Endothelial cell of umbilical vein (primary cell): ENCODE measurements at regions not wholly inside any gene's neighbourhood (a gene's known extent, or its start where the extent isn't known, plus 50 kb on each side); places are given as distances from the start of the nearest gene placed in this dataset.

Experiments used
- BruUV-seq: library from RNA; stranded (reverse); fragments of 400-500 nt; replicated peaks from 2 replicates; lab custom pipeline; 2021; lab: Mats Ljungman, UMichigan
- CTCF ChIA-PET: fragments of 300-600, 350-600 bp; sonication (Branson Sonifier 250); formaldehyde crosslinking; loops from one replicate; lab custom pipeline; 2021; ENCODE audit warnings: antibody characterized with exemption, inconsistent platforms; lab: Charles Lee
- POLR2A ChIA-PET: fragments of 300-600, 350-600 bp; sonication (Branson Sonifier 250); formaldehyde crosslinking; loops from one replicate; lab custom pipeline; 2021; ENCODE audit warnings: antibody characterized with exemption, inconsistent platforms; lab: Charles Lee
- DNase-seq: peaks from one replicate; pipeline ENCODE4 v3.0.0-alpha.2; 2011; ENCODE audit warnings: low read depth, low spot score
- FAIRE-seq: peaks from 2 replicates; lab custom pipeline; 2011; peaks lifted over from hg19 to GRCh38; lab: Jason Lieb, UNC
- H2AFZ ChIP-seq: 2 replicates; pipeline ENCODE4 v1.6.0; 2012; ENCODE audit warnings: low read depth, low read length, control low read depth, inconsistent platforms
- H3K27ac ChIP-seq: 2 replicates; pipeline ENCODE4 v1.5.1; 2011; ENCODE audit warnings: low read depth, mild to moderate bottlenecking, control low read depth, low read length, moderate library complexity; ENCODE audit not compliant: insufficient read depth
- H3K27me3 ChIP-seq, 2 experiments: 2 replicates each; pipeline versions ENCODE4 v1.6.0 to v1.6.1; 2011; ENCODE audit warnings: low read length in 2 of 2, mixed read lengths in 1 of 2; ENCODE audit not compliant: control insufficient read depth in 2 of 2, insufficient read depth in 2 of 2
- H3K36me3 ChIP-seq, 2 experiments: 2 replicates in 1 of 2; 3 replicates in 1 of 2; pipeline ENCODE4 v1.5.1; 2011; ENCODE audit warnings: low read length in 2 of 2, mild to moderate bottlenecking in 1 of 2, moderate library complexity in 1 of 2; ENCODE audit not compliant: control insufficient read depth in 2 of 2, insufficient read depth in 2 of 2; ENCODE audit errors: extremely low read depth in 1 of 2
- H3K4me1 ChIP-seq: 3 replicates; pipeline ENCODE4 v1.5.1; 2011; ENCODE audit warnings: mild to moderate bottlenecking, low read length; ENCODE audit not compliant: control insufficient read depth, insufficient read depth; ENCODE audit errors: extremely low read depth
- H3K4me2 ChIP-seq: 2 replicates; pipeline ENCODE4 v1.6.1; 2011; ENCODE audit warnings: low read length, control low read depth, mixed read lengths; ENCODE audit not compliant: insufficient read depth
- H3K4me3 ChIP-seq, 3 experiments: fragments of 200-600 bp in 1 of 3; sonication (generic), shearing (Covaris generic) in 1 of 3; replicated peaks in 1 of 3; 2 replicates each; pipeline ENCODE4 v1.5.1; 2011 to 2016; ENCODE audit warnings: control low read depth in 3 of 3, low read length in 3 of 3, mild to moderate bottlenecking in 2 of 3, inconsistent platforms in 1 of 3, low read depth in 1 of 3, moderate library complexity in 1 of 3; ENCODE audit not compliant: insufficient read depth in 1 of 3
- H3K79me2 ChIP-seq: 2 replicates; pipeline ENCODE4 v1.6.0; 2012; ENCODE audit warnings: low read length, inconsistent platforms; ENCODE audit not compliant: control insufficient read depth, insufficient read depth
- H3K9ac ChIP-seq: replicated peaks from 2 replicates; pipeline ENCODE3; 2011; ENCODE audit warnings: low read length, control low read depth; ENCODE audit not compliant: insufficient read depth; ENCODE audit errors: extremely low read depth
- H3K9me1 ChIP-seq: replicated peaks from 3 replicates; pipeline ENCODE4 v1.6.0; 2011; ENCODE audit warnings: mild to moderate bottlenecking, low read length; ENCODE audit not compliant: control insufficient read depth, insufficient read depth; ENCODE audit errors: extremely low read depth
- H3K9me3 ChIP-seq: replicated peaks from 2 replicates; pipeline ENCODE4 v1.5.1; 2012; ENCODE audit warnings: low read length, inconsistent platforms; ENCODE audit not compliant: control insufficient read depth, insufficient read depth
- H4K20me1 ChIP-seq: replicated peaks from 2 replicates; pipeline ENCODE3; 2011; ENCODE audit warnings: mild to moderate bottlenecking, low read length; ENCODE audit not compliant: control insufficient read depth, insufficient read depth; ENCODE audit errors: extremely low read depth
- CTCF ChIP-seq, 2 donors: IDR thresholded peaks; 1 replicate in 1 of 2; 2 replicates in 1 of 2; pipeline ENCODE4 v1.5.1; 2011; ENCODE audit warnings: low read length in 2 of 2, mild to moderate bottlenecking in 2 of 2, moderate library complexity in 2 of 2, control low read depth in 1 of 2, inconsistent platforms in 1 of 2, low read depth in 1 of 2; ENCODE audit not compliant: insufficient read depth in 1 of 2; ENCODE audit errors: extremely low read depth in 1 of 2
- EZH2 ChIP-seq: IDR thresholded peaks from 2 replicates; pipeline ENCODE4 v1.6.1; 2012; ENCODE audit warnings: borderline replicate concordance, low read depth, mild to moderate bottlenecking, moderate library complexity, low read length, inconsistent platforms; ENCODE audit not compliant: severe bottlenecking
- FOS ChIP-seq: IDR thresholded peaks from 2 replicates; pipeline ENCODE4 v1.6.1; 2011; ENCODE audit warnings: mild to moderate bottlenecking, low read length, moderate library complexity, borderline replicate concordance; ENCODE audit not compliant: insufficient read depth
- GATA2 ChIP-seq: IDR thresholded peaks from 2 replicates; pipeline ENCODE4 v1.7.0; 2011; ENCODE audit warnings: low read depth, mild to moderate bottlenecking, moderate library complexity, mixed read lengths, low read length; ENCODE audit not compliant: insufficient read length, insufficient read depth
- JUN ChIP-seq: IDR thresholded peaks from 2 replicates; pipeline ENCODE4 v1.6.1; 2011; ENCODE audit warnings: borderline replicate concordance, low read depth; ENCODE audit not compliant: insufficient read length, insufficient read depth
- MAX ChIP-seq: IDR thresholded peaks from 2 replicates; pipeline ENCODE4 v1.6.1; 2011; ENCODE audit not compliant: insufficient read depth, insufficient read length
- MYC ChIP-seq: IDR thresholded peaks from one replicate; pipeline ENCODE4 v1.6.1; 2011; ENCODE audit warnings: mild to moderate bottlenecking, low read depth, low read length
- POLR2A ChIP-seq: IDR thresholded peaks from 2 replicates; pipeline ENCODE4 v1.6.1; 2012; ENCODE audit warnings: low read depth, mild to moderate bottlenecking, control low read depth, low read length
- POLR2AphosphoS5 ChIP-seq: IDR thresholded peaks from 2 replicates; pipeline ENCODE4 v1.6.1; 2012; ENCODE audit warnings: low read depth, mild to moderate bottlenecking, control low read depth, low read length, moderate library complexity; ENCODE audit not compliant: insufficient read depth
- dilution Hi-C: fragments of 300-500 bp; cut with MboI; formaldehyde crosslinking; loops from one replicate; pipeline ENCODE4 v1.15.0; 2019; ENCODE audit warnings: low sequenced_read_pairs; ENCODE audit not compliant: extremely low pct_ligation_motif_present
- intact Hi-C: fragments of 100-400 bp; cut with micrococcal nuclease; formaldehyde crosslinking; loops from one replicate; pipeline ENCODE4 v1.10.0; 2022

- BruUV-seq = no TSS peak
- Histone ChIP-seq H3K79me2 (no peaks in the 10 kb centered on the region), H3K27ac (no peak overlapping the region), H3K4me1 (no peaks in the 10 kb centered on the region), H3K9ac (no peak overlapping the region), H3K27me3 (no peaks in the 10 kb centered on the region), H3K9me1 (no peaks in the 10 kb centered on the region), H3K4me2 (no peak overlapping the region), H2AFZ (no peak overlapping the region), H3K9me3 (no peaks in the 10 kb centered on the region), H3K36me3 (no peaks in the 10 kb centered on the region), H4K20me1 (no peaks in the 10 kb centered on the region), H3K4me3 (no peak overlapping the region)
- no peak for FAIRE-seq
- TF ChIP-seq POLR2A (no peak), POLR2AphosphoS5 (no peak), EZH2 (no peak), CTCF (IDR thresholded peaks at IDR 0.05; ENCODE audit: extremely low read depth in 1 of 2, insufficient read depth in 1 of 2, low read depth in 1 of 2, low read length in 2 of 2) (no peak), JUN (no peak), MAX (no peak), MYC (no peak), FOS (no peak), GATA2 (no peak)
- intact Hi-C loops = no loop called here
- CTCF ChIA-PET = interaction anchor here (0.8 to 1.0 kb wide), 2 partner anchors 42 to 121 kb away, joined by 3 read pairs; no protein-coding TSS in a partner anchor
- DNase-seq = no peak
- dilution Hi-C loops = no loop called here
- POLR2A ChIA-PET = no interaction called here
Observed at GRCh38 chr6:164296411-164296810, 881.9 kb downstream of the QKI start.
